Caco-2 (cell line): ENCODE measurements at regions not wholly inside any gene's neighbourhood (a gene's known extent, or its start where the extent isn't known, plus 50 kb on each side); places are given as distances from the start of the nearest gene placed in this dataset.
"Not testable (repeated sequence)": the region's sequence is repeated elsewhere in the genome, so short reads cannot be mapped to it uniquely, and the experiment has no call there.

ENCODE experiments used
- BruUV-seq: library from RNA; stranded (reverse); fragments of 400-500 nt; replicated peaks from 2 replicates; lab custom pipeline; 2021; lab: Mats Ljungman, UMichigan
- CTCF ChIA-PET: fragments of 300-600 bp; sonication (Branson Sonifier 250); formaldehyde crosslinking; loops from one replicate; lab custom pipeline; 2022; ENCODE audit warnings: antibody characterized with exemption; lab: Charles Lee
- POLR2A ChIA-PET: fragments of 300-600 bp; sonication (Branson Sonifier 250); formaldehyde crosslinking; loops from one replicate; lab custom pipeline; 2022; ENCODE audit warnings: antibody characterized with exemption; lab: Charles Lee
- DNase-seq, 2 experiments: peaks; one replicate each; pipeline versions ENCODE4 v3.0.0 to v3.0.0-alpha.2; 2020 to 2022
- H3K27me3 ChIP-seq: replicated peaks from 2 replicates; pipeline ENCODE4 v1.6.0; 2011; ENCODE audit warnings: low read length; ENCODE audit not compliant: control insufficient read depth, insufficient read depth
- H3K36me3 ChIP-seq: 2 replicates; pipeline ENCODE4 v1.5.1; 2011; ENCODE audit warnings: low read length; ENCODE audit not compliant: control insufficient read depth, insufficient read depth
- H3K4me1 ChIP-seq: fragments of 250-450 bp; sonication (Bioruptor Pico); 2 replicates; pipeline ENCODE4 v1.5.1; 2020; ENCODE audit warnings: mild to moderate bottlenecking
- H3K4me3 ChIP-seq: 2 replicates; pipeline ENCODE4 v1.5.1; 2011; ENCODE audit warnings: low read depth, mild to moderate bottlenecking, control low read depth, low read length
- H3K9me3 ChIP-seq: fragments of 250-450 bp; sonication (Bioruptor Pico); 2 replicates; pipeline ENCODE4 v1.5.1; 2020; ENCODE audit warnings: mild to moderate bottlenecking, moderate library complexity
- H3K27ac Mint-ChIP-seq: one replicate; pipeline ENCODE4 v1.8.0; 2022; ENCODE audit warnings: mixed read lengths; ENCODE audit not compliant: unreplicated experiment
- H3K27me3 Mint-ChIP-seq: one replicate; pipeline ENCODE4 v1.8.0; 2022; ENCODE audit warnings: mixed read lengths; ENCODE audit not compliant: insufficient read depth, unreplicated experiment
- H3K36me3 Mint-ChIP-seq: one replicate; pipeline ENCODE4 v1.8.0; 2022; ENCODE audit warnings: mild to moderate bottlenecking, mixed read lengths; ENCODE audit not compliant: insufficient read depth, unreplicated experiment
- H3K4me1 Mint-ChIP-seq: one replicate; pipeline ENCODE4 v1.8.0; 2022; ENCODE audit warnings: low read depth, mixed read lengths; ENCODE audit not compliant: unreplicated experiment
- H3K4me3 Mint-ChIP-seq: one replicate; pipeline ENCODE4 v1.8.0; 2022; ENCODE audit warnings: mild to moderate bottlenecking, moderate library complexity, mixed read lengths; ENCODE audit not compliant: unreplicated experiment
- H3K9me3 Mint-ChIP-seq: one replicate; pipeline ENCODE4 v1.8.0; 2022; ENCODE audit warnings: mixed read lengths; ENCODE audit not compliant: unreplicated experiment
- CTCF ChIP-seq, 2 experiments: fragments of 200-600 bp in 1 of 2; IDR thresholded peaks; 1 replicate in 1 of 2; 2 replicates in 1 of 2; pipeline versions ENCODE4 v1.5.1 to v1.8.0; 2011 to 2022; ENCODE audit warnings: antibody characterized with exemption in 1 of 2, control low read depth in 1 of 2, inconsistent platforms in 1 of 2, low read depth in 1 of 2, low read length in 1 of 2, mild to moderate bottlenecking in 1 of 2, moderate library complexity in 1 of 2; ENCODE audit not compliant: insufficient read depth in 1 of 2, severe bottlenecking in 1 of 2, unreplicated experiment in 1 of 2
- intact Hi-C: fragments of 100-400 bp; cut with micrococcal nuclease; formaldehyde crosslinking; loops from one replicate; pipeline ENCODE4 v1.10.0; 2022; ENCODE audit not compliant: unreplicated experiment

GRCh38 chr16:86955136-86955855 is 361.9 kb downstream of the C16orf95 start:
- no peak for TF ChIP-seq CTCF (IDR thresholded peaks at IDR 0.05; ENCODE audit: insufficient read depth in 1 of 2, low read depth in 1 of 2, low read length in 1 of 2, severe bottlenecking in 1 of 2, unreplicated experiment in 1 of 2)
- H3K36me3 Mint-ChIP-seq, result peaks cover 4% of the 10 kb centered on the region
- no peak overlapping the region for H3K27ac Mint-ChIP-seq
- H3K4me1 Mint-ChIP-seq, result no peaks in the 10 kb centered on the region
- no peaks in the 10 kb centered on the region for H3K27me3 ChIP-seq
- intact Hi-C loops, result no loop called here
- ChIA-PET CTCF (interaction anchor here (0.6 kb wide), 1 partner anchor 924 kb away, joined by 4 read pairs; no protein-coding TSS in a partner anchor), POLR2A (no interaction called here)
- BruUV-seq, result no TSS peak
- no peaks in the 10 kb centered on the region; the same call in 1 of the 2 replicates for H3K36me3 ChIP-seq
- no peak overlapping the region for H3K4me3 ChIP-seq
- DNase-seq, result no peak
- no peaks in the 10 kb centered on the region for H3K9me3 Mint-ChIP-seq
- peaks cover 13% of the 10 kb centered on the region for H3K9me3 ChIP-seq
- H3K4me3 Mint-ChIP-seq, result no peak overlapping the region
- H3K27me3 Mint-ChIP-seq, result no peaks in the 10 kb centered on the region
- H3K4me1 ChIP-seq, result no peaks in the 10 kb centered on the region

GRCh38 chr16:86956437-86956836 is 360.8 kb downstream of the C16orf95 start:
- H3K36me3 ChIP-seq, result no peaks in the 10 kb centered on the region; the same call in 1 of the 2 replicates
- H3K27me3 Mint-ChIP-seq, result peaks cover 3% of the 10 kb centered on the region
- H3K4me3 ChIP-seq, result no peak overlapping the region
- H3K36me3 Mint-ChIP-seq, result peaks cover 4% of the 10 kb centered on the region
- intact Hi-C loops, result no loop called here
- no peaks in the 10 kb centered on the region for H3K27me3 ChIP-seq
- CTCF ChIA-PET, result no interaction called here
- H3K27ac Mint-ChIP-seq, result no peak overlapping the region
- no peak for TF ChIP-seq CTCF (IDR thresholded peaks at IDR 0.05; ENCODE audit: insufficient read depth in 1 of 2, low read depth in 1 of 2, low read length in 1 of 2, severe bottlenecking in 1 of 2, unreplicated experiment in 1 of 2)
- POLR2A ChIA-PET, result no interaction called here
- no peaks in the 10 kb centered on the region for H3K4me1 Mint-ChIP-seq
- peaks cover 13% of the 10 kb centered on the region for H3K9me3 ChIP-seq
- BruUV-seq, result no TSS peak
- H3K4me3 Mint-ChIP-seq, result no peak overlapping the region
- no peaks in the 10 kb centered on the region for H3K4me1 ChIP-seq
- H3K9me3 Mint-ChIP-seq, result no peaks in the 10 kb centered on the region
- no peak for DNase-seq

GRCh38 chr16:86957662-86958198 is 359.5 kb downstream of the C16orf95 start:
- H3K27ac Mint-ChIP-seq, DNase-seq, H3K36me3 Mint-ChIP-seq, POLR2A ChIA-PET, H3K4me3 ChIP-seq, H3K9me3 Mint-ChIP-seq, H3K4me3 Mint-ChIP-seq, H3K4me1 Mint-ChIP-seq, H3K27me3 Mint-ChIP-seq, intact Hi-C loops, H3K4me1 ChIP-seq, H3K27me3 ChIP-seq, H3K36me3 ChIP-seq, CTCF ChIA-PET, BruUV-seq: not testable (repeated sequence)
- H3K9me3 ChIP-seq, result peaks cover 13% of the 10 kb centered on the region
